Smooth muscle cell (in vitro differentiated cells): ENCODE measurements at regions not wholly inside any gene's neighbourhood (a gene's known extent, or its start where the extent isn't known, plus 50 kb on each side); places are given as distances from the start of the nearest gene placed in this dataset.

ENCODE experiments used
- DNase-seq: peaks from one replicate; lab custom pipeline; 2025; ENCODE audit not compliant: unreplicated experiment; lab: John Stamatoyannopoulos, UW
- H2AFZ ChIP-seq: fragments of 200-600 bp; sonication (generic); 2 replicates; pipeline ENCODE4 v1.6.0; 2016; ENCODE audit warnings: antibody characterized with exemption, low read depth, mild to moderate bottlenecking
- H3F3A ChIP-seq: fragments of 200-600 bp; sonication (generic); 2 replicates; pipeline ENCODE4 v1.6.0; 2017; ENCODE audit warnings: antibody characterized with exemption, low read depth
- H3K27ac ChIP-seq: fragments of 200-600 bp; sonication (generic); 2 replicates; pipeline ENCODE4 v1.5.1; 2016; ENCODE audit warnings: low read depth, mild to moderate bottlenecking
- H3K27me3 ChIP-seq: fragments of 200-600 bp; sonication (generic); 2 replicates; pipeline ENCODE4 v1.6.1; 2016; ENCODE audit warnings: low read depth, mild to moderate bottlenecking
- H3K36me3 ChIP-seq: fragments of 200-600 bp; sonication (generic); 2 replicates; pipeline ENCODE4 v1.5.1; 2016; ENCODE audit warnings: low read depth
- H3K4me1 ChIP-seq: fragments of 200-600 bp; sonication (generic); 2 replicates; pipeline ENCODE4 v1.5.1; 2016; ENCODE audit warnings: low read depth
- H3K4me2 ChIP-seq: fragments of 200-600 bp; sonication (generic); 2 replicates; pipeline ENCODE4 v1.6.0; 2016; ENCODE audit warnings: mild to moderate bottlenecking
- H3K4me3 ChIP-seq: fragments of 200-600 bp; sonication (generic); 2 replicates; pipeline ENCODE4 v1.5.1; 2016; ENCODE audit warnings: mild to moderate bottlenecking
- H3K79me2 ChIP-seq: fragments of 200-600 bp; sonication (generic); 2 replicates; pipeline ENCODE4 v1.6.0; 2016; ENCODE audit warnings: low read depth, mild to moderate bottlenecking
- H3K9ac ChIP-seq: fragments of 200-600 bp; sonication (generic); 2 replicates; pipeline ENCODE4 v1.6.0; 2016; ENCODE audit warnings: low read depth
- H3K9me3 ChIP-seq: fragments of 200-600 bp; sonication (generic); replicated peaks from 2 replicates; pipeline ENCODE4 v1.5.1; 2016; ENCODE audit warnings: low read depth
- H4K20me1 ChIP-seq: fragments of 200-600 bp; sonication (generic); 2 replicates; pipeline ENCODE4 v1.6.0; 2016; ENCODE audit warnings: low read depth
- CTCF ChIP-seq: fragments of 200-600 bp; sonication (generic); IDR thresholded peaks from 2 replicates; pipeline ENCODE4 v1.5.1; 2017; ENCODE audit warnings: borderline replicate concordance, mild to moderate bottlenecking, antibody characterized with exemption; ENCODE audit not compliant: insufficient read depth, poor library complexity, severe bottlenecking
- WGBS: methylation state at CpG from one replicate; pipeline ENCODE4 v1.1.7; 2016; ENCODE audit warnings: low lambda C conversion rate; 5-methylcytosine and 5-hydroxymethylcytosine counted together

GRCh38 chr3:127043041-127043641 is 60.2 kb downstream of the PLXNA1 start:
- WGBS = 64% methylated on average over 17 of the region's 17 CpGs
- no peak overlapping the region for H3K27ac ChIP-seq
- peaks cover 8% of the 10 kb centered on the region for H3K4me1 ChIP-seq
- no peak for TF ChIP-seq CTCF
- no peak overlapping the region for H3K9ac ChIP-seq
- H3K4me2 ChIP-seq = no peak overlapping the region
- H3F3A ChIP-seq = no peaks in the 10 kb centered on the region
- no peak overlapping the region for H3K4me3 ChIP-seq
- no peaks in the 10 kb centered on the region for H4K20me1 ChIP-seq
- no peaks in the 10 kb centered on the region for H3K27me3 ChIP-seq
- no peaks in the 10 kb centered on the region for H3K79me2 ChIP-seq
- no peaks in the 10 kb centered on the region for H3K9me3 ChIP-seq
- no peaks in the 10 kb centered on the region for H3K36me3 ChIP-seq
- H2AFZ ChIP-seq = no peak overlapping the region
- no peak for DNase-seq

- 77% methylated on average over 7 of the region's 7 CpGs for WGBS
- Histone ChIP-seq H3K27me3 (no peaks in the 10 kb centered on the region), H3K4me3 (no peak overlapping the region), H3K4me1 (peaks cover 8% of the 10 kb centered on the region), H3K9ac (no peak overlapping the region), H3K9me3 (no peaks in the 10 kb centered on the region), H3K4me2 (no peak overlapping the region), H3K79me2 (no peaks in the 10 kb centered on the region), H4K20me1 (no peaks in the 10 kb centered on the region), H3K27ac (no peak overlapping the region), H3K36me3 (no peaks in the 10 kb centered on the region), H3F3A (no peaks in the 10 kb centered on the region), H2AFZ (no peak overlapping the region)
- TF ChIP-seq CTCF = no peak
- DNase-seq = no peak
Observed at GRCh38 chr3:127043731-127044510, 61.0 kb downstream of the PLXNA1 start.

GRCh38 chr3:127044996-127045395 is 62.1 kb downstream of the PLXNA1 start:
- Histone ChIP-seq H2AFZ (no peak overlapping the region), H3K9me3 (no peaks in the 10 kb centered on the region), H3K27ac (no peak overlapping the region), H3K9ac (no peak overlapping the region), H3K4me1 (peaks cover 8% of the 10 kb centered on the region), H3K4me3 (no peak overlapping the region), H3K36me3 (no peaks in the 10 kb centered on the region), H3K27me3 (no peaks in the 10 kb centered on the region), H3K79me2 (no peaks in the 10 kb centered on the region), H3K4me2 (no peak overlapping the region), H4K20me1 (no peaks in the 10 kb centered on the region), H3F3A (no peaks in the 10 kb centered on the region)
- 42% methylated on average over 4 of the region's 4 CpGs for WGBS
- no peak for DNase-seq
- no peak for TF ChIP-seq CTCF
